ENCODE measurements at regions not wholly inside any gene's neighbourhood (a gene's known extent, or its start where the extent isn't known, plus 50 kb on each side); places are given as distances from the start of the nearest gene placed in this dataset.

DNA sequence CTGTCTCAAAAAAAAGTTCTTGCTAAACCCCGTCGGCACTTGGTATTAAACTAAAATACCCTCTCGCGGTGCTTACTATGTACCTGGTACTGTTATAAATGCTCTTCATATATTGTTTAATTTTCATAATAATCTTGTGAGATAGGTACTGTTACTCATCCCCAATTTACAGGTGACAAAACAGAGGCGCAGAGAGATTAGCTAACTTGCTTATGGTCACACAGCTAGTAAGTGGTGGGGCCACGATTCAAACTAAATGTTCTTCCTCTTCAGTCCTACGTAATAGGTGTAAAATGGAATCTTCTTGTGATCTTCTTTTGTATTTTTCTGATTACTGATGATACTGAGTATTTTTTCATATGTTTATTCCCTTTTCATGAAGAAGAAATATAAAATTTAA, 51.3 kb downstream of the TET3 start:
- DNase-seq = no peak

DNA sequence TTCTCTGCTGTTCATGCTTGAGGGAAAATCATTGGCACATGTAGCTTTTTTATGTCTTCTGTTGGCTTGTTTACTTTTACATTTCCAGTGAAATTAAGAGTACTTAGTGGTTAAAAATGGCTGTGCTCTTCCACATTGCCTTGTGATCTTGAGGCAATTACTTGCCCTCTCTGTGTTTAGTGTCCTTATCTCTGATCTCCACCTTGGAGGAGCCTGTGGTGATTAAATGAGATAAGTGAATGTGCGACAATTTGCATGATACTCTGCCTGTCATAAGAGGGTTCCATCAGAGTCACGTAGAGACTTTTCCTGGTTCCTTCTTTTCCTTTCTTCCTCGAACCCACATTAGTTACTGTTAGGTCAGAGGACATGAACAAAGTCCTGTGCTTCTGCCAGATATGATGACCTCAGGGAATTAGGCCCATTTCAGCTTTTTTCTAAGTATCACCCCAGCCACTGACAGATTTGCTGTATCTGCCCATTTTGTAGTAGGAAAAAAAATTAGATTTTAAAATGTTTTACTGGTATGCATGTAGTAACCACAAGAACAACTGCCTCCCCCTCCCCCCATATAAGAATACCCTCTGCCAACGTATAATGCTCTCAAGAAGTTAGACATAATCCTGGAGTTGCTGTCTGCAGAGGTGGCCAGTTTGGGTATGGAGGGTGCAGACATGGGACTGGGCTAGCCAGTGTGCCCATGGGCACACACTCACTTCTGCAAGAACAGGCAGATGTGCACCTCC, 51.9 kb downstream of the TET3 start:
- peak; percentile 80 for DNase-seq

DNA sequence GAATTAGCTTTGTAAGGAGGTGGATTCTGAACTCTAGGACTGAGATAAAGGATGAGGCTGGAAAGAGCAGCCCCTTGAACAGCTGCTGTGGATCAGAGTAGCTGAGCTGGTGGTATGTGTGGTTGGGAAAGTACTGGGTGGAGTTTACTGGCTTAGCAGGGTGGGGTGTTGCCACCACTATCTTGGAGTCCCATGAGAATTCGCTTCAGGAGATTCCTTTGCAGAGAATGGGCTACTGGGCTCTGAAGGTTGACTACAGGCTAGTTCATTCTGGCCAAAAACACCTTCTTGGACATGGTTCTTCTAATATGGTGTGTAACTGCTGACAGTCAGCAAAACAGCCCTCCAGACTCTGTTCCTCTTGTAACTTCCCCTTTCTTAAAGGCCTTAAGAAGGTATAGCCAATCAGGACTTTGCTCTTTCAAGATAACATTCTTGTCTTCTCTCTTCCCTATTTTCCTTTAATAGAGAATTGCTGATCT, 52.7 kb downstream of the TET3 start:
- no peak for DNase-seq

DNA sequence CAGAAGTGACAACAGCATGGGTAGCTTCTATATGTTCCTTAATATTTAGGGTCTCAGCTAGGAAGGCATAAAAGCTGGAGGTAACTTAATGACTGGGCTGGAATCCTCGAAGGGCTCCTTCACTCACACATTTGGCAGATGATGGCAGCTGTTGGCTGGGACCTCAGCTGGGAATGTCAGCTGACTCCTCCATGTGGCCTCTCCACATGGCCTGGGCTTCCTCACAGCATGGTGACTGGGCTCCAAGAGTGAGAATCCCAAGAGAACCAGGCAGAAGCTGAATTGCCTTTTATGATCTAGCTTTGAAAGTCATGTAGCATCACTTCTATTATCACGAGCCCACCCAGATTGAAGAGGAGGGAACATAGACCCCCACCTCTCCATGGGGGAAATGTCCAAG, 54.9 kb downstream of the TET3 start:
- DNase-seq = no peak

DNA sequence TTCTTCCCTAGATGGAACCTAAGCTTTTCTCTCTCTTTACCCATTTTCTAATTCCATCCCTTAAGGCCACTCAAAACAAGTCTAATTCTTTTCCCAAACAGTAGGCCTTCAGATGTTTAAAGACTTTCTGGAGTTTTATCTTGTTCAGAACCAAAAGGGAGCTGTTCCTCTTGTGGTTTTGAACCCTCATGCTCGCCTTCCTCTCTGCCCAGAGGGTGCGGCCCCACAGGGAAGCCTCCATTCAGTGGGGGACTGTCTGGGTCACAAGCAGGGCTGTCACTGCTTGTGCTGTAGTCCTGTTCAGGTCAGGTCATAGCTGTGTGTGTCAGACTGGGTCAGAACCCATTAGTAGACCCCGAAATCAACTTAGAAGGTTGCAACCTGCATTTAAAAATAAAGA, 56.5 kb downstream of the TET3 start:
- no peak for DNase-seq

DNA sequence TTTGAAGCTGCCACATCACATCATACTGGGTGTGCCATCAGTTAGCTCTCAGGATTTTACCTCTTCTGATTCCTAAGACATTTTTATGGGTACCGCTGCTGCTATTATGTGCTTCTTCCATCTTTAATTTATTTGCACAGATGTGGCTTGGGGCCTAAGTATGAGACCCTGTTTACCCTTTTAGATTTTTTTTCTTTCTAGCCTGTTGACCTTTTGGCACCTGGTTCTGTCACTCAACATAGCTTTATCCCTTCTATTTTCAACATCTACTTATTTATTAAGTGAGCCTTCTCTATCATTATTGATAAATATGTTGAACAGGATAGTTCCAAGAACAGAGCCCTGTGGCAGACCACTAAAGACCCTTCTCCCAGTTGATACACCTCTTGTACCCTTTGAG, 57.0 kb downstream of the TET3 start:
- no peak for DNase-seq

DNA sequence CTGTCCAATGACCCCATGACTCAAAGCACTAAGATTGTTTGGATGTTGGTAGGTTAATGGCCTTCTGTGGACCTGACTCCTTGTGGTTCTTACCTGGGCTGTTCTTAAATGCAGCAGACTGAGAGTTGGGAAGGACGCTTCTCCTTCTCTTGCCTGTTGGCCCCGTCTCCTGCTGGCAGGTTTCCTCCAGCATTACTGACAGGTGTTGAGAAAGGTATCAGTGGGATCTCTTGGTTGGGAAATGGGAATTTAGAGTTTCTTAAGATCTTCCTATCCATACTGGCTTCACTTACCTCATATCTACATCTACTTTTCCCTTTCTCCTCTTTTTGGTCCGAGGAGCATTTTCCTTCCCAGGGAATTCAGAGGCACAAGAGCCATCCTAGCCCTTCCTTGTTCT, 57.9 kb downstream of the TET3 start:
- DNase-seq = no peak

DNA sequence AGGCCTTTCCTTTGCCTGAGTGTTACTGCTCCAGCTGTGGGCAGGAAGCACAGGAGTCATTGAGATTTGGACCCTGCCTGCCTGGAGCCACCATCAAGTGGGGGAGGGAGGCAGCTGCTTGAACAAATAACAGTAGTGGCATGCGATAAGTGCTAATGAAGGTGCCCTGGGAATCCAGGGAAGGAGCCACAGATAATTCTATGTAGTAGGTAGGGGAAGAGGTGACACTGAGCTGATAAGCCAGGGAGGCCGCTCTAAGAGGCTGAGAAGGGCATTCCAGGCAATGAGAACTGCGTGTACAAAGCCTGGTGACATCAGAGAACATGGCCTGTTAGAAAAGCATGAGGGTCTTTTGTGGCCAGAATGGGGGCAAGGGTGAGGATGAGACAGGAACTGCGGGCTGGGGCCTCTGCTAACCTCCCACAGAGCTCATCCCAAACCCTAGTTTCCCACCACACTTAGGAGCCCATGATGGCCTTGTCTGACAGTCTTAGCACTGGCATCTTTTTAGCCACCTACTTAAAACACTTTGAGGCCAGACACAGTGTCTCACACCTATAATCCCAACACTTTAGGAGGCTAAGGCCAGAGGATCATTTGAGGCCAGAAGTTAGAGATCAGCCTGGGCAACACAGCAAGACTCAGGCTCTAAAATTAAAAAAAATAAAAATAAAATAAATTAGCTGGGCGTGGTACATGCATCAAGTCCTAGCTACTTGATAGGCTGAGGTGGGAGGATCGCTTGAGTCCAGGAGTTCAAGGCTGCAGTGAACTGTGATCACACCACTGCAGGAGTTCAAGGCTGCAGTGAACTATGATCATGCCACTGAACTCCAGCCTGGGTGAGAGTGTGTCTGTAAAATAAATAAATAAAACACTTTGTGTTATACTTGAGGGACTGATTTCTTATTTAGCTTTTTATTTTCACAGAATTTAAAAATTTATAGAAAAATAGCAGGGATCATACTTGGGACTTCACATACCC, 58.9 kb downstream of the TET3 start:
- DNase-seq = no peak

DNA sequence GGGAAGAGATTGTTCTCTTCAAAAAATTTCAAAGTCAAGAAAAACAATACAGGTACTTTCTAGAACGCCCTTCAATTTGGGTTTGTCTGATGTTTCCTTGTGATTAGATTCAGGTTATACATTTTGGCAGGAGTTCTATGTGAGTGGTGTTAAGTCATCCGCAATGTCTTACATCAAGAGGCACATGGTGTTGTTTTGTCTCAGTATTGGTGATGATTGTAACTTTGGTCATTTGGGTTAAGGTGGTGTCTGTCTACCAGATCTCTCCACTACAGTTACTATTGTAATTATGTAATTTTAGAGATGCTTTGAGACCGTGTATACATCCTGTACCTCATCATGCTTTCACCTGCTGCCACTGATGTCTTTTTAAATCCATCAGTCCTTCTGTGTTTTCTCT, 60.3 kb downstream of the TET3 start:
- DNase-seq = no peak

- DNase-seq = no peak
Observed at GRCh38 chr2:74045454-74045853, 60.7 kb downstream of the TET3 start.

DNA sequence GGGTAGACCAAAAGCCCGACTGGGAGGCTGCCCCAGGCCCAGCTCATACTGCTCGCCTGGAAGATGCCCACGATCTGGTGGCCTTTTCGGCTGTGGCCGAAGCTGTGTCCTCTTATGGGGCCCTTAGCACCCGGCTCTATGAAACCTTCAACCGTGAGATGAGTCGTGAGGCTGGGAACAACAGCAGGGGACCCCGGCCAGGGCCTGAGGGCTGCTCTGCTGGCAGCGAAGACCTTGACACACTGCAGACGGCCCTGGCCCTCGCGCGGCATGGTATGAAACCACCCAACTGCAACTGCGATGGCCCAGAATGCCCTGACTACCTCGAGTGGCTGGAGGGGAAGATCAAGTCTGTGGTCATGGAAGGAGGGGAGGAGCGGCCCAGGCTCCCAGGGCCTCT, 61.7 kb downstream of the TET3 start:
- DNase-seq = no peak

GRCh38 chr2:74047152-74047551, 62.4 kb downstream of the TET3 start:
- no peak for DNase-seq

- DNase-seq = no peak
Observed at GRCh38 chr2:74048147-74048546, 63.4 kb downstream of the TET3 start.

DNA sequence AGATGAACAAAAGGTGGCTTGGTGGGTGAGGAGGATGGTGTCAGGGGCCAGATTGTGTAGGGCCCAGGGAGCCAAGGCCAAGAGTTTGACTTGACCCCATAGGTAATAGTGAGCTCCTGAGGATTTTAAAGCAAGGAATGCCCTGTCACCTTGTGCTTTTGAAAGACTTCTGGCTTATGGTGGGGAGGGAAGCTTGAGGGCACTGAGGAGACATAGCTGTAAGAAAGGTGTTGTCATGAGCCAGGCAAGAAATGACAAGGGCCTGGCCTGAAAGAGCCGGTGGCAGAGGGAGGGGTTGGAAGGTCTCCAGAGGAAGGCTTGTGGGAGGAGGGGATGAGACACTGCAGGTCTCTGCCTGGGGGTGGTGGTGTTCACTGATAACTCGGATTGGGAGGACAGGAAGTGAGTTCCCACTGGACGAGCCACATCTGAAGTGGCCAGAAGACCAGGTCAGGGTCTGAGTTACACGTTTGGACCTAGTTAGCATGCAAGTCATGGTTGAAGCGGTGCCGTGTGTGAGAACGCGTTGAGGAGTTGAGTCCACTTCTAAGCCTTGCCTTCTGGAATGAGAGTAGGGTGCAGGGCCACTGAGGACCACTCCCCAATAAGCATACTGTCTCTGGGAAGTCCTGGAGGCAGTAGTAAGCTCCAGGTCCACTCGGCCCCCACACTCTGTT, 64.3 kb downstream of the TET3 start:
- DNase-seq = no peak

GRCh38 chr2:74050151-74050550, 65.4 kb downstream of the TET3 start:
- no peak for DNase-seq

DNA sequence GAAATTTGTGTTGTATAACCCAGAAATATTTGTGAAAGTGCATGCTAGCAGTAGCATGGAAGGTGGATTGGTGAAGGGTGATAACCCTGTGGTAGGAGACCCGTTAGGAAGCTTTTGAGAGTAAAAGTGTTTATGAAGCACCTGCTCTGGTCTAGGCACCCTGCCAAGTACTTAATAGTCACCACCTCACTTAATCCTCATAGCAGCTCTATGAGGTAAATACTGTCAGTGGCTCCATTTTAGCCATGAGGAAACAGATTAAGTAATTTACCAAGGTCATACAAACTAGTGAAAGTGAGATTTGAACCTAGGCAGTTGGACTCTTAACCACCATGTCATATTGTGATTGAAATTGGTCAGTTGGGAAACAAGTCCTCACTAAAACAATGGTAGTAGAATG, 66.8 kb downstream of the TET3 start:
- DNase-seq = peak; percentile 59

DNA sequence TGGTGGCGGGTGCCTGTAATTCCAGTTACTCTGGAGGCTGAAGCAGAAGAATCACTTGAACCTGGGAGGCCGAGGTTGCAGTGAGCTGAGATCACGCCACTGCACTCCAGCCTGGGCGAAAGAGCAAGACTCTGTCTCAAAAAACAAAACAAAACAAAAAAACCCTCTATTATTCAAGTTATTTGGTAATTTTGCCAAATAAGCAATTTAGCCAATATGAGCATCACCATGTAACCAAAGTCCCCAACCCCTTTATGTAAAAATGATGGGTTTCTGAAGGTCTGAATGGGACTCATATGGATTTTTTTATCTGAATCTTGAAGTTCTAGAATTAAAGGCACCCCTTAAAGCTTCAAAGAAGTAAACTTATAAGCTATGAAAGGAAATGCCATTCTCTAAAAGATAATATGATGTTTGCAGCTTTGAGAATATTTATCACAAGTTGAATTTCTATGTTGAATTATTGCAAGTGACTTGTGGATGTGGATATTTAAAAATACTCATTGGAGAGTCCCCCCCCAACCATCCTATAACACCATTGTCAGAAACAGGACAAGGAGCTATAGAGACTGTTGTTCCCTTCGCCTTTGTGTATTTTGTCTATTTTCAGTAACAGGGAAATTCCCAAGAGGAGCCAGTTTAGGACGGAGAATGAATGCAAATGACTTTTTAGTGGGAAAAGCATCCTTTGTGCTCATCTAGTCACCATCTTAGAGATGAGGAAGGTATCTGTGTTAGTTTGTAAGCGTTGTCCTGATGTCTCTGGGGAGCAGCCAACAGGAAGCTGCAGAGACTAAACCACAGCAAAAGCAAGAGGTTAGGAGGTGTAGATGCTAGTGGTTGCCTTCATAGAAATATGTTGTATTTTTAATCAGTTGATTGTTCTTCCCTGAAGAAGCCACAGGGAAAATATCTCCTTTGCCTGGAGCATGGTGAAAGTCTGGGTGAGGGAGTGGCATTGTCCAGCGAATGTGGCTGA, 68.3 kb downstream of the TET3 start:
- no peak for DNase-seq

- no peak for DNase-seq
Observed at GRCh38 chr2:74053959-74054715, 69.4 kb downstream of the TET3 start.

DNA sequence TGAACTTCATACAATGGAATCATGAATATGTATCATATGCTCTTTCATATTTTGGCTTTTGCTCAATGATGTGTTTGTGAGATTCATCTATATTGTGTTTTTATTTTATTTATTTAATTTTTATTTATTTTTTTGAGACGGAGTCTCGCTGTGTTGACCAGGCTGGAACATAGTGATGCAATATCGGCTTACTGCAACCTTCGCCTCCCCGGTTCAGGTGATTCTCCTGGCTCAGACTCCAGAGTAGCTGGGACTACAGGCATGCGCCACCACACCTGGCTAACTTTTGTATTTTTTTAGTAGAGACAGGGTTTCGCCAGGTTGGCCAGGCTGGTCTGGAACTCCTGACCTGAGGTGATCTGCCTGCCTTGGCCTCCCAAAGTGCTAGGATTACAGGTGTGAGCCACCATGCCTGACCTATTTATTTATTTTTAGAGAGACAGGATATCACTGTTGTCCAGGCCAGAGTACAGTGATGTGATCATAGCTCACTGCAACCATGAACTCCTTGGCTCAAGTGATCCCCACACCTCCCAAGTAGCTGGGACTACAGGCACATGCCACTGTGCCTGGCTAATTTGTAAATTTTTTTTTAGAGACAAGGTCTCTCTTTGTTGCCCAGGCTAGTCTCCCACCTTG, 74.5 kb downstream of the TET3 start:
- DNase-seq = no peak

DNA sequence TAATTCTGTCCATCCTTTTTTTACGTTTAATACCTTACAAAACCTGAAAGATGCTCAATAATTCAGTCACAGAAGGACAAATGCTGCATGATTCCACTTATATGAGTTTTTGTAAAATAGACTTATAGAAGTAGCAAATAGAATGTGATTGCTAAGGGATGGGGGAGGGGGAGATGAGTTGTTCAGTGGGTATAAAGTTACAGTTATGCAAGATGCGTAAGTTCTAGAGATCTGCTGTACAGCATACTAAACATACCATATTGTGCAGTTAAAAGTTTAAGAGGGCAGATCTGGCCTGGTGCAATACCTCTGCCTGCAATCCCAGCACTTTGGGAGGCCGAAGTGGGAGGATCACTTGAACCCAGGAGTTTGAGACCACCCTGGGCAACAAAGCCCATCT, 78.8 kb downstream of the TET3 start:
- DNase-seq = no peak

GRCh38 chr2:74065456-74065855, 80.7 kb downstream of the TET3 start:
- DNase-seq = no peak
